Neural cell (in vitro differentiated cells): ENCODE measurements at regions not wholly inside any gene's neighbourhood (a gene's known extent, or its start where the extent isn't known, plus 50 kb on each side); places are given as distances from the start of the nearest gene placed in this dataset.

ENCODE experiments used
- H2AFZ ChIP-seq: fragments of 200-600, 300-800 bp; sonication (generic), shearing (Covaris generic); 2 replicates; pipeline ENCODE4 v1.6.0; 2014; ENCODE audit warnings: low read depth, mild to moderate bottlenecking, antibody characterized with exemption, low read length, moderate library complexity
- H3F3A ChIP-seq: fragments of 200-600 bp; shearing (Covaris generic); 2 replicates; pipeline ENCODE4 v1.6.1; 2016; ENCODE audit warnings: mild to moderate bottlenecking, moderate library complexity, mixed read lengths, antibody characterized with exemption, low read length; ENCODE audit not compliant: insufficient read depth, poor library complexity, severe bottlenecking
- H3K27ac ChIP-seq: fragments of 200-600, 300-800 bp; sonication (generic), shearing (Covaris generic); 2 replicates; pipeline ENCODE4 v1.5.1; 2014; ENCODE audit warnings: mild to moderate bottlenecking, low read length, moderate library complexity
- H3K27me3 ChIP-seq: fragments of 300-800, 200-600 bp; sonication (generic), shearing (Covaris generic); 2 replicates; pipeline ENCODE4 v1.6.0; 2014; ENCODE audit warnings: mild to moderate bottlenecking, low read depth, low read length, moderate library complexity; ENCODE audit not compliant: insufficient read depth
- H3K36me3 ChIP-seq: fragments of 300-800, 200-600 bp; sonication (generic), shearing (Covaris generic); 2 replicates; pipeline ENCODE4 v1.5.1; 2014; ENCODE audit warnings: mild to moderate bottlenecking, antibody characterized with exemption, low read length, moderate library complexity; ENCODE audit not compliant: insufficient read depth
- H3K4me2 ChIP-seq: fragments of 300-800, 200-600 bp; sonication (generic), shearing (Covaris generic); 2 replicates; pipeline ENCODE4 v1.6.0; 2014; ENCODE audit warnings: mild to moderate bottlenecking, low read length
- H3K4me3 ChIP-seq: fragments of 300-800, 200-600 bp; sonication (generic), shearing (Covaris generic); 2 replicates; pipeline ENCODE4 v1.5.1; 2014; ENCODE audit warnings: mild to moderate bottlenecking, low read length, moderate library complexity
- H3K79me2 ChIP-seq: fragments of 200-600 bp; shearing (Covaris generic); replicated peaks from 2 replicates; pipeline ENCODE4 v1.6.0; 2014; ENCODE audit warnings: mild to moderate bottlenecking, low read length, moderate library complexity; ENCODE audit not compliant: insufficient read depth
- H3K9ac ChIP-seq: fragments of 300-800, 200-600 bp; sonication (generic), shearing (Covaris generic); 2 replicates; pipeline ENCODE4 v1.6.1; 2016; ENCODE audit warnings: mild to moderate bottlenecking, low read length, mixed read lengths
- H3K9me2 ChIP-seq: fragments of 200-600 bp; shearing (Covaris generic); 2 replicates; pipeline ENCODE4 v1.6.1; 2016; ENCODE audit warnings: mild to moderate bottlenecking, low read length, mixed read lengths; ENCODE audit not compliant: insufficient read depth
- H3K9me3 ChIP-seq: fragments of 200-600, 300-800 bp; sonication (generic), shearing (Covaris generic); 2 replicates; pipeline ENCODE4 v1.6.1; 2016; ENCODE audit warnings: mild to moderate bottlenecking, mixed run types, low read length, moderate library complexity, mixed read lengths
- H4K20me1 ChIP-seq: fragments of 200-600 bp; shearing (Covaris generic); 2 replicates; pipeline ENCODE4 v1.6.1; 2016; ENCODE audit warnings: mild to moderate bottlenecking, mixed run types; ENCODE audit not compliant: insufficient read depth
- EP300 ChIP-seq: fragments of 450-650 bp; conservative IDR thresholded peaks from 2 replicates; pipeline ENCODE4 v1.6.1; 2014; ENCODE audit warnings: antibody characterized with exemption, mild to moderate bottlenecking, moderate library complexity; ENCODE audit not compliant: poor library complexity, severe bottlenecking
- EZH2 ChIP-seq: fragments of 200-600, 300-800 bp; shearing (Covaris generic), sonication (generic); IDR thresholded peaks from 2 replicates; pipeline ENCODE4 v1.6.1; 2014; ENCODE audit warnings: antibody characterized with exemption, low read length, borderline replicate concordance, mild to moderate bottlenecking; ENCODE audit not compliant: insufficient read depth, poor library complexity, severe bottlenecking
- MXI1 ChIP-seq: fragments of 450-650 bp; conservative IDR thresholded peaks from 2 replicates; pipeline ENCODE4 v1.6.1; 2014; ENCODE audit warnings: antibody characterized with exemption, mild to moderate bottlenecking; ENCODE audit not compliant: poor library complexity, severe bottlenecking
- POLR2AphosphoS5 ChIP-seq: IDR thresholded peaks from 2 replicates; pipeline ENCODE4 v1.6.1; 2012
- RAD21 ChIP-seq: fragments of 450-650 bp; conservative IDR thresholded peaks from 2 replicates; pipeline ENCODE4 v1.6.1; 2014; ENCODE audit warnings: antibody characterized with exemption, mild to moderate bottlenecking, moderate library complexity
- SMC3 ChIP-seq: fragments of 450-650 bp; conservative IDR thresholded peaks from 2 replicates; pipeline ENCODE4 v1.6.1; 2014; ENCODE audit warnings: antibody characterized with exemption, mild to moderate bottlenecking, moderate library complexity; ENCODE audit not compliant: poor library complexity
- TAF1 ChIP-seq: IDR thresholded peaks from 2 replicates; pipeline ENCODE4 v1.6.1; 2012; ENCODE audit warnings: low read depth
- TF ChIP-seq, protein P1 (sequence below): fragments of 450-650 bp; IDR thresholded peaks from 2 replicates; pipeline ENCODE4 v1.5.1; 2014; ENCODE audit warnings: antibody characterized with exemption, mild to moderate bottlenecking, moderate library complexity; ENCODE audit not compliant: poor library complexity, severe bottlenecking
- TF ChIP-seq, protein P2 (sequence below): IDR thresholded peaks from 2 replicates; pipeline ENCODE4 v1.6.1; 2012; ENCODE audit warnings: borderline replicate concordance

DNA sequence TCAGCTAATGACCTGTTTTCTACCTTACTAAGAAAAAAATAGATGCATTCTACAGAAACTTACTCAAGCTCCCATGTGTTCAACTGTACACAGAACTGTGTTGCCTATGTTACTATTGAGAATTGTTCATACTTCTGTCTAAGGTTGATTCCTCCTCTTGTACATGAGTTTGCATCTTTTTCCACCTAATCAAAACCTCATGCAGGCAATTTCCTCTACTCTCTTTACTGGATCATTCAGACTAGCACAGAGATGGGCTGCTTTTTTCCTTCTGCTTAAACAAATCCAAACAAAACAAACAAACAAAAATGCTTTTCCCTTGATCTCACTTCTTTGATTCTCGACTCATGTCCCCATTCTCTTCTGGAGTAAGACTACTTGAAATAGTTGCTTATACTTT is 58.8 kb upstream of the PTGFR start:
- H3K27me3 ChIP-seq, result no peaks in the 10 kb centered on the region
- H3K9me2 ChIP-seq, result no peaks in the 10 kb centered on the region
- H3K9ac ChIP-seq, result no peak overlapping the region
- no peaks in the 10 kb centered on the region for H3F3A ChIP-seq
- no peak overlapping the region for H3K27ac ChIP-seq
- no peak overlapping the region for H3K4me2 ChIP-seq
- no peaks in the 10 kb centered on the region for H3K79me2 ChIP-seq
- H3K36me3 ChIP-seq, result no peaks in the 10 kb centered on the region
- no peak for TF ChIP-seq EZH2
- TF ChIP-seq TAF1, result no peak
- TF ChIP-seq POLR2AphosphoS5, result no peak
- no peak for TF ChIP-seq SMC3
- TF ChIP-seq, protein P1, sequence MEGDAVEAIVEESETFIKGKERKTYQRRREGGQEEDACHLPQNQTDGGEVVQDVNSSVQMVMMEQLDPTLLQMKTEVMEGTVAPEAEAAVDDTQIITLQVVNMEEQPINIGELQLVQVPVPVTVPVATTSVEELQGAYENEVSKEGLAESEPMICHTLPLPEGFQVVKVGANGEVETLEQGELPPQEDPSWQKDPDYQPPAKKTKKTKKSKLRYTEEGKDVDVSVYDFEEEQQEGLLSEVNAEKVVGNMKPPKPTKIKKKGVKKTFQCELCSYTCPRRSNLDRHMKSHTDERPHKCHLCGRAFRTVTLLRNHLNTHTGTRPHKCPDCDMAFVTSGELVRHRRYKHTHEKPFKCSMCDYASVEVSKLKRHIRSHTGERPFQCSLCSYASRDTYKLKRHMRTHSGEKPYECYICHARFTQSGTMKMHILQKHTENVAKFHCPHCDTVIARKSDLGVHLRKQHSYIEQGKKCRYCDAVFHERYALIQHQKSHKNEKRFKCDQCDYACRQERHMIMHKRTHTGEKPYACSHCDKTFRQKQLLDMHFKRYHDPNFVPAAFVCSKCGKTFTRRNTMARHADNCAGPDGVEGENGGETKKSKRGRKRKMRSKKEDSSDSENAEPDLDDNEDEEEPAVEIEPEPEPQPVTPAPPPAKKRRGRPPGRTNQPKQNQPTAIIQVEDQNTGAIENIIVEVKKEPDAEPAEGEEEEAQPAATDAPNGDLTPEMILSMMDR, result no peak
- TF ChIP-seq MXI1, result no peak
- TF ChIP-seq EP300, result no peak
- TF ChIP-seq, protein P2, sequence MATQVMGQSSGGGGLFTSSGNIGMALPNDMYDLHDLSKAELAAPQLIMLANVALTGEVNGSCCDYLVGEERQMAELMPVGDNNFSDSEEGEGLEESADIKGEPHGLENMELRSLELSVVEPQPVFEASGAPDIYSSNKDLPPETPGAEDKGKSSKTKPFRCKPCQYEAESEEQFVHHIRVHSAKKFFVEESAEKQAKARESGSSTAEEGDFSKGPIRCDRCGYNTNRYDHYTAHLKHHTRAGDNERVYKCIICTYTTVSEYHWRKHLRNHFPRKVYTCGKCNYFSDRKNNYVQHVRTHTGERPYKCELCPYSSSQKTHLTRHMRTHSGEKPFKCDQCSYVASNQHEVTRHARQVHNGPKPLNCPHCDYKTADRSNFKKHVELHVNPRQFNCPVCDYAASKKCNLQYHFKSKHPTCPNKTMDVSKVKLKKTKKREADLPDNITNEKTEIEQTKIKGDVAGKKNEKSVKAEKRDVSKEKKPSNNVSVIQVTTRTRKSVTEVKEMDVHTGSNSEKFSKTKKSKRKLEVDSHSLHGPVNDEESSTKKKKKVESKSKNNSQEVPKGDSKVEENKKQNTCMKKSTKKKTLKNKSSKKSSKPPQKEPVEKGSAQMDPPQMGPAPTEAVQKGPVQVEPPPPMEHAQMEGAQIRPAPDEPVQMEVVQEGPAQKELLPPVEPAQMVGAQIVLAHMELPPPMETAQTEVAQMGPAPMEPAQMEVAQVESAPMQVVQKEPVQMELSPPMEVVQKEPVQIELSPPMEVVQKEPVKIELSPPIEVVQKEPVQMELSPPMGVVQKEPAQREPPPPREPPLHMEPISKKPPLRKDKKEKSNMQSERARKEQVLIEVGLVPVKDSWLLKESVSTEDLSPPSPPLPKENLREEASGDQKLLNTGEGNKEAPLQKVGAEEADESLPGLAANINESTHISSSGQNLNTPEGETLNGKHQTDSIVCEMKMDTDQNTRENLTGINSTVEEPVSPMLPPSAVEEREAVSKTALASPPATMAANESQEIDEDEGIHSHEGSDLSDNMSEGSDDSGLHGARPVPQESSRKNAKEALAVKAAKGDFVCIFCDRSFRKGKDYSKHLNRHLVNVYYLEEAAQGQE, result no peak
- TF ChIP-seq RAD21, result no peak
- H2AFZ ChIP-seq, result no peak overlapping the region
- H3K9me3 ChIP-seq, result no peaks in the 10 kb centered on the region
- no peak overlapping the region for H3K4me3 ChIP-seq
- no peaks in the 10 kb centered on the region for H4K20me1 ChIP-seq

DNA sequence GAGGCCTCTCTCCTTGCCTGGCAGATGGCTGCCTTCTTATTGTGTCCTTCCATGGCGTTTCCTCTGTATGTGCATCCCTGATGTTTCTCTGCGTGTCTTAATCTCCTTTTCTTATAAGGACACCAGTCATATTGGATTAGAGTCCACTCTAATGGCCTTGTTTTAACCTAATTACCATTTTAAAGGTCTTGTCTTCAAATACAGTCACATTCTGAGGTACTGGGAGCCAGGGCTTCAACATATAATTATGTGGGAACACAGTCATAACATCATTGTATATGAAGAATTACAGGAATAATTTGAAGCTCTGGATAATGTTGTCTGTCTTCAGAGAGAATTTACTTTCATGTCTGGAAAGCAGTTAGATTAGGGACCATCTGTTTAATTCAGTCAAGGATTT is 56.4 kb upstream of the PTGFR start:
- Histone ChIP-seq H3K9me3 (no peaks in the 10 kb centered on the region), H2AFZ (no peak overlapping the region), H3K4me2 (no peak overlapping the region), H3F3A (no peaks in the 10 kb centered on the region), H3K9me2 (no peaks in the 10 kb centered on the region), H4K20me1 (no peaks in the 10 kb centered on the region), H3K27me3 (no peaks in the 10 kb centered on the region), H3K27ac (no peak overlapping the region), H3K79me2 (no peaks in the 10 kb centered on the region), H3K4me3 (no peak overlapping the region), H3K9ac (no peak overlapping the region), H3K36me3 (no peaks in the 10 kb centered on the region)
- no peak for TF ChIP-seq SMC3
- TF ChIP-seq, protein P1, result no peak
- TF ChIP-seq TAF1, result no peak
- no peak for TF ChIP-seq EZH2
- no peak for TF ChIP-seq POLR2AphosphoS5
- TF ChIP-seq RAD21, result no peak
- no peak for TF ChIP-seq MXI1
- TF ChIP-seq, protein P2, result no peak
- TF ChIP-seq EP300, result no peak
